ENCODE measurements at regions not wholly inside any gene's neighbourhood (a gene's known extent, or its start where the extent isn't known, plus 50 kb on each side); places are given as distances from the start of the nearest gene placed in this dataset.

DNA sequence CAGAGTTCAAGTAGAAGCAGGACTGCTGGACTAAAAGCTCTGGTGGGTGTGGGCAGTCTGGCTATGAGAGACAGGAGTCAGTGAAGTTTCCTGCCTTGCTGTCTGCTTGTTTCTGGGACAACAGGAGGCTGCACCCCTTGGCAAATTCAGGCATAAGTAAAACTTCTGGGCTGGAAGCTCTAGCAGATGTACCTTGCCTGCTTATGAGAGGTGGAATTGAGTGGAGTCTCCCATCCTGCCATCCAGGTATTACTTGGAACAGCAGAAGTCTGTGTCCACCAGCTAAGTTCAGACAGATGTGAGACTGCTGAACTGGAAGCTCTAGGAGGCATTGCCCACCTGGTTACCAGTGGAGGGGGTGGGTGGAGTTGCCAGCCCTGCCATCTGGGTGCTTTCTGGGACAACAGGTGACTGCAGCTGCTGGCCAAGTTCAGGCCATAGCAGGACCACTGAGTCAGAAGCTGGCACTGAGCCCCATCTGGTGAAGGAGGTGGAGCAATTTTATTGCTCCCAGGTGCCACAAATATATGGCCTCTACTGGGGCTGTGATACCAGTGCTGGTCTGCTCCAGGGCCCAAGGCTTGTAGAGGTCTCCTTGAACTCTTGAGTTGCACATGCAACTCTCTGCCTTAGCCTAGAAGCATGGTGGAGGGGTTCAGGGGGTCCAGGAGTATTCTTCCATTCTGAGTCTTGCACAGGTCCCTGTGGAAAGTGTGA lies 199.4 kb upstream of the FN1 start:
- Histone ChIP-seq H4K91ac (replicated peaks; ENCODE audit: insufficient read length, low read length) (no peak overlapping the region), H3K4me2 (ENCODE audit: insufficient read depth in 1 of 2, low read depth in 2 of 2, low read length in 2 of 2) (no peak overlapping the region), H2BK120ac (replicated peaks; ENCODE audit: low read depth, low read length) (no peak overlapping the region), H3K79me2 (ENCODE audit: control insufficient read depth in 1 of 2, insufficient read depth in 2 of 2, low read length in 2 of 2) (no peaks in the 10 kb centered on the region), H3K9ac (replicated peaks in 1 of 4; ENCODE audit: extremely low read depth in 1 of 4, low read depth in 3 of 4, low read length in 3 of 4) (no peak overlapping the region), H2BK12ac (ENCODE audit: low read depth, low read length) (no peak overlapping the region), H4K20me1 (replicated peaks in 1 of 2; ENCODE audit: control insufficient read depth in 1 of 2, insufficient read depth in 2 of 2, low read length in 2 of 2) (no peaks in the 10 kb centered on the region), H3K4me1 (replicated peaks in 1 of 4; ENCODE audit: control insufficient read depth in 3 of 4, insufficient read depth in 4 of 4, low read length in 3 of 4) (no peaks in the 10 kb centered on the region), H2BK15ac (ENCODE audit: low read length) (0 out of 2 replicates have a peak overlapping the region, but pooled peaks have one; percentile 14), H2AFZ (ENCODE audit: low read length) (no peak overlapping the region), H4K8ac (ENCODE audit: extremely low read depth, insufficient read depth, low read length) (no peak overlapping the region), H3K27ac (ENCODE audit: low read depth, low read length) (no peak overlapping the region), H3K56ac (replicated peaks; ENCODE audit: insufficient read length, low read depth, low read length) (no peak overlapping the region), H2BK5ac (ENCODE audit: low read depth, low read length) (no peak overlapping the region), H3K23ac (ENCODE audit: insufficient read length) (no peak overlapping the region), H3K36me3 (ENCODE audit: control insufficient read depth in 2 of 4, insufficient read depth in 4 of 4, low read length in 3 of 4) (no peaks in the 10 kb centered on the region), H2BK20ac (ENCODE audit: low read length) (no peak overlapping the region), H3K27me3 (replicated peaks in 1 of 4; ENCODE audit: control insufficient read depth in 3 of 4, extremely low read depth in 1 of 4, insufficient read depth in 3 of 4, low read length in 3 of 4) (no peaks in the 10 kb centered on the region), H3K23me2 (ENCODE audit: low read depth, low read length) (no peaks in the 10 kb centered on the region), H3K14ac (ENCODE audit: insufficient read length) (no peak overlapping the region), H3K4ac (replicated peaks; ENCODE audit: insufficient read length, low read depth, low read length) (no peak overlapping the region), H3K18ac (ENCODE audit: extremely low read depth, low read length) (no peak overlapping the region), H3K4me3 (ENCODE audit: extremely low read depth in 1 of 4, insufficient read depth in 2 of 4, low read depth in 3 of 4, low read length in 4 of 4) (no peak overlapping the region), H4K5ac (ENCODE audit: insufficient read length, low read depth, low read length) (no peak overlapping the region), H2AK5ac (ENCODE audit: low read depth, low read length) (no peak overlapping the region), H3K9me3 (ENCODE audit: insufficient read depth in 2 of 2, low read depth in 1 of 2, low read length in 1 of 2) (peaks cover 5 to 9% of the 10 kb centered on the region in 2 experiments; a peak in 1 of 4 replicates), H3K79me1 (ENCODE audit: low read depth, low read length) (no peaks in the 10 kb centered on the region)
- CTCF ChIA-PET (ENCODE audit: partially characterized antibody): interaction anchor here (0.7 to 1.3 kb wide), 3 partner anchors 92 to 177 kb away, joined by 3 to 4 read pairs (median 3); no protein-coding TSS in a partner anchor
- POLR2A ChIA-PET (ENCODE audit: partially characterized antibody): interaction anchor here (0.9 kb wide), 1 partner anchor 8 kb away, joined by 3 read pairs; no protein-coding TSS in a partner anchor
- FAIRE-seq: no peak
- no peak for DNase-seq (ENCODE audit: low read depth in 1 of 2, low spot score in 2 of 2)
- TF ChIP-seq TBP (IDR thresholded peaks at IDR 0.05; ENCODE audit: low read depth, low read length) (no peak), KDM5A (IDR thresholded peaks at IDR 0.05; ENCODE audit: low read length) (no peak), KDM4A (IDR thresholded peaks at IDR 0.05; ENCODE audit: low read depth, low read length, severe bottlenecking) (no peak), SUZ12 (IDR thresholded peaks at IDR 0.05; ENCODE audit: low read length) (no peak), SP1 (IDR thresholded peaks at IDR 0.05; ENCODE audit: low read depth, low read length) (no peak), YY1 (IDR thresholded peaks at IDR 0.05; ENCODE audit: low read depth, low read length) (no peak), RBBP5 (IDR thresholded peaks at IDR 0.05; ENCODE audit: borderline replicate concordance, low read depth, low read length) (no peak), ASH2L (IDR thresholded peaks at IDR 0.05; ENCODE audit: low read length) (no peak), RAD21 (IDR thresholded peaks at IDR 0.05 in 1 of 2, conservative IDR thresholded peaks at IDR 0.05 in 1 of 2; ENCODE audit: low read depth in 2 of 2, low read length in 2 of 2) (no peak), EZH2 (IDR thresholded peaks at IDR 0.05; ENCODE audit: low read depth, low read length, severe bottlenecking) (no peak), KDM1A (IDR thresholded peaks at IDR 0.05; ENCODE audit: borderline replicate concordance, low read length) (no peak), CHD2 (IDR thresholded peaks at IDR 0.05; ENCODE audit: low read length) (no peak), RXRA (IDR thresholded peaks at IDR 0.05; ENCODE audit: insufficient read depth, low read depth, low read length) (no peak), TCF12 (IDR thresholded peaks at IDR 0.05; ENCODE audit: low read depth, low read length) (no peak), SP4 (IDR thresholded peaks at IDR 0.05; ENCODE audit: low read length) (no peak)

Data from H1 (cell line).